GM21360 (cell line): ENCODE measurements at regions not wholly inside any gene's neighbourhood (a gene's known extent, or its start where the extent isn't known, plus 50 kb on each side); places are given as distances from the start of the nearest gene placed in this dataset.
"Not testable (repeated sequence)": the region's sequence is repeated elsewhere in the genome, so short reads cannot be mapped to it uniquely, and the experiment has no call there.

Experiments
- ATAC-seq: cut with Tn5 transposase; IDR thresholded peaks from one replicate; pipeline ENCODE4 v1.9.1; 2021; ENCODE audit warnings: mild to moderate bottlenecking, moderate library complexity; ENCODE audit not compliant: unreplicated experiment

- ATAC-seq = no peak
Observed at GRCh38 chr7:50251765-50252164, 52.8 kb upstream of the IKZF1 start.

- ATAC-seq = no peak
Observed at GRCh38 chr7:50246551-50246950, 58.0 kb upstream of the IKZF1 start.

GRCh38 chr7:50242111-50242510 is 62.4 kb upstream of the IKZF1 start:
- ATAC-seq = not testable (repeated sequence)

- ATAC-seq = not testable (repeated sequence)
Observed at GRCh38 chr7:50240699-50241098, 63.8 kb upstream of the IKZF1 start.

- ATAC-seq = no peak
Observed at GRCh38 chr7:50229964-50230363, 74.6 kb upstream of the IKZF1 start.

- no peak for ATAC-seq
Observed at GRCh38 chr7:50228148-50228547, 76.4 kb upstream of the IKZF1 start.

- no peak for ATAC-seq
Observed at GRCh38 chr7:50227726-50228125, 76.8 kb upstream of the IKZF1 start.

GRCh38 chr7:50226669-50227068 is 77.8 kb upstream of the IKZF1 start:
- ATAC-seq = no peak

GRCh38 chr7:50226145-50226544 is 78.4 kb upstream of the IKZF1 start:
- ATAC-seq = no peak

- ATAC-seq = no peak
Observed at GRCh38 chr7:50221433-50221832, 83.1 kb upstream of the IKZF1 start.

- no peak for ATAC-seq
Observed at GRCh38 chr7:50221028-50221427, 83.5 kb upstream of the IKZF1 start.

GRCh38 chr7:50220273-50220672 is 84.2 kb upstream of the IKZF1 start:
- ATAC-seq = no peak

GRCh38 chr7:50217821-50218281 is 86.7 kb upstream of the IKZF1 start:
- no peak for ATAC-seq

GRCh38 chr7:50217401-50217800 is 87.1 kb upstream of the IKZF1 start:
- no peak for ATAC-seq

- no peak for ATAC-seq
Observed at GRCh38 chr7:50216626-50217025, 87.9 kb upstream of the IKZF1 start.

- no peak for ATAC-seq
Observed at GRCh38 chr7:50214771-50215170, 89.7 kb upstream of the IKZF1 start.

- no peak for ATAC-seq
Observed at GRCh38 chr7:50214126-50214670, 90.3 kb upstream of the IKZF1 start.

- no peak for ATAC-seq
Observed at GRCh38 chr7:50213622-50214017, 90.9 kb upstream of the IKZF1 start.

- no peak for ATAC-seq
Observed at GRCh38 chr7:50212666-50213621, 91.6 kb upstream of the IKZF1 start.

GRCh38 chr7:50212016-50212325 is 92.5 kb upstream of the IKZF1 start:
- no peak for ATAC-seq

GRCh38 chr7:50211130-50212015 is 93.1 kb upstream of the IKZF1 start:
- no peak for ATAC-seq
